ENCODE measurements at regions not wholly inside any gene's neighbourhood (a gene's known extent, or its start where the extent isn't known, plus 50 kb on each side); places are given as distances from the start of the nearest gene placed in this dataset.

- TF ChIP-seq, protein P1, sequence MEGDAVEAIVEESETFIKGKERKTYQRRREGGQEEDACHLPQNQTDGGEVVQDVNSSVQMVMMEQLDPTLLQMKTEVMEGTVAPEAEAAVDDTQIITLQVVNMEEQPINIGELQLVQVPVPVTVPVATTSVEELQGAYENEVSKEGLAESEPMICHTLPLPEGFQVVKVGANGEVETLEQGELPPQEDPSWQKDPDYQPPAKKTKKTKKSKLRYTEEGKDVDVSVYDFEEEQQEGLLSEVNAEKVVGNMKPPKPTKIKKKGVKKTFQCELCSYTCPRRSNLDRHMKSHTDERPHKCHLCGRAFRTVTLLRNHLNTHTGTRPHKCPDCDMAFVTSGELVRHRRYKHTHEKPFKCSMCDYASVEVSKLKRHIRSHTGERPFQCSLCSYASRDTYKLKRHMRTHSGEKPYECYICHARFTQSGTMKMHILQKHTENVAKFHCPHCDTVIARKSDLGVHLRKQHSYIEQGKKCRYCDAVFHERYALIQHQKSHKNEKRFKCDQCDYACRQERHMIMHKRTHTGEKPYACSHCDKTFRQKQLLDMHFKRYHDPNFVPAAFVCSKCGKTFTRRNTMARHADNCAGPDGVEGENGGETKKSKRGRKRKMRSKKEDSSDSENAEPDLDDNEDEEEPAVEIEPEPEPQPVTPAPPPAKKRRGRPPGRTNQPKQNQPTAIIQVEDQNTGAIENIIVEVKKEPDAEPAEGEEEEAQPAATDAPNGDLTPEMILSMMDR (IDR thresholded peaks at IDR 0.05 in 8 of 11, conservative IDR thresholded peaks at IDR 0.05 in 3 of 11): no peak
- no peak for TF ChIP-seq POLR2A (IDR thresholded peaks at IDR 0.05)
These were observed 222.1 kb upstream of the INTU start for GRCh38 chr4:127410644-127411043.

Data from spleen (tissue), 7 donors.